HCT116 (cell line): ENCODE measurements at regions not wholly inside any gene's neighbourhood (a gene's known extent, or its start where the extent isn't known, plus 50 kb on each side); places are given as distances from the start of the nearest gene placed in this dataset.

ENCODE experiments used
- ATAC-seq: fragments of 200-7000 bp; cut with Tn5 transposase; 2 replicates; pipeline ENCODE4 v1.9.1; 2020; ENCODE audit warnings: mild to moderate bottlenecking, moderate library complexity
- BruUV-seq: library from RNA; stranded (reverse); fragments of 400-500 nt; replicated peaks from 2 replicates; lab custom pipeline; 2021; lab: Mats Ljungman, UMichigan
- CTCF ChIA-PET: fragments of 300-600 bp; sonication (Branson Sonifier 250); formaldehyde crosslinking; loops from one replicate; lab custom pipeline; 2021; ENCODE audit warnings: antibody characterized with exemption; lab: Charles Lee
- POLR2A ChIA-PET: fragments of 300-600, 350-600 bp; sonication (Branson Sonifier 250); formaldehyde crosslinking; loops from one replicate; lab custom pipeline; 2021; ENCODE audit warnings: antibody characterized with exemption; lab: Charles Lee
- RAD21 ChIA-PET, 2 experiments: fragments of 300-600 bp; sonication (Branson Sonifier 250); formaldehyde crosslinking; loops; one replicate each; lab custom pipeline; 2023; ENCODE audit warnings: low total read pairs in 2 of 2; ENCODE audit not compliant: uncharacterized antibody in 2 of 2, unreplicated experiment in 2 of 2, low non-redundant PET in 1 of 2; lab: Charles Lee
- DNase-seq: peaks from one replicate; pipeline ENCODE4 v3.0.0-alpha.2; 2010; ENCODE audit warnings: low read depth, low spot score
- H2AFZ ChIP-seq: fragments of 200-600 bp; shearing (Covaris generic), sonication (generic); 2 replicates; pipeline ENCODE4 v1.6.1; 2017; ENCODE audit warnings: low read depth, mixed run types, mixed read lengths, antibody characterized with exemption, low read length; ENCODE audit not compliant: poor library complexity, severe bottlenecking
- H3K27ac ChIP-seq: 2 replicates; pipeline ENCODE4 v1.5.1; 2012; ENCODE audit warnings: low read depth, low read length
- H3K27me3 ChIP-seq: fragments of 200-600 bp; sonication (generic); 2 replicates; pipeline ENCODE4 v1.6.1; 2016; ENCODE audit warnings: mixed run types, low read length, mixed read lengths; ENCODE audit not compliant: insufficient read depth
- H3K36me3 ChIP-seq, 2 experiments: fragments of 200-500 bp in 1 of 2; fragments of 200-600 bp in 1 of 2; sonication (Bioruptor generic) in 1 of 2; sonication (generic) in 1 of 2; 2 replicates each; pipeline versions ENCODE4 v1.5.1 to v1.6.1; 2014 to 2016; ENCODE audit warnings: low read length in 2 of 2, inconsistent platforms in 1 of 2, mixed read lengths in 1 of 2, mixed run types in 1 of 2; ENCODE audit not compliant: insufficient read depth in 2 of 2, control insufficient read depth in 1 of 2
- H3K4me1 ChIP-seq, 2 experiments: fragments of 200-600 bp in 1 of 2; sonication (generic) in 1 of 2; 2 replicates each; pipeline versions ENCODE4 v1.5.1 to v1.6.1; 2012 to 2017; ENCODE audit warnings: low read length in 2 of 2, inconsistent platforms in 1 of 2, mild to moderate bottlenecking in 1 of 2, mixed read lengths in 1 of 2, mixed run types in 1 of 2, moderate library complexity in 1 of 2; ENCODE audit not compliant: insufficient read depth in 2 of 2, control insufficient read depth in 1 of 2
- H3K4me2 ChIP-seq: fragments of 200-600 bp; sonication (generic); 2 replicates; pipeline ENCODE4 v1.6.1; 2017; ENCODE audit warnings: mixed run types, low read length, mixed read lengths
- H3K4me3 ChIP-seq, 2 experiments: fragments of 200-600 bp in 1 of 2; sonication (generic) in 1 of 2; replicated peaks in 1 of 2; 2 replicates each; pipeline ENCODE4 v1.5.1; 2011 to 2016; ENCODE audit warnings: low read length in 2 of 2, control low read depth in 1 of 2, low read depth in 1 of 2, mild to moderate bottlenecking in 1 of 2, mixed read lengths in 1 of 2, mixed run types in 1 of 2
- H3K79me2 ChIP-seq: fragments of 200-600 bp; sonication (generic); 2 replicates; pipeline ENCODE4 v1.6.1; 2017; ENCODE audit warnings: mild to moderate bottlenecking, mixed run types, low read length, moderate library complexity, mixed read lengths; ENCODE audit not compliant: insufficient read depth
- H3K9ac ChIP-seq: fragments of 200-600 bp; sonication (generic); 2 replicates; pipeline ENCODE4 v1.6.1; 2016; ENCODE audit warnings: low read length, mixed read lengths
- H3K9me2 ChIP-seq: fragments of 200-600 bp; sonication (generic), shearing (Covaris generic); 2 replicates; pipeline ENCODE4 v1.6.1; 2017; ENCODE audit warnings: mixed run types, mild to moderate bottlenecking, moderate library complexity; ENCODE audit not compliant: insufficient read depth
- H3K9me3 ChIP-seq, 2 experiments: fragments of 200-500 bp in 1 of 2; fragments of 200-600 bp in 1 of 2; sonication (Bioruptor generic) in 1 of 2; sonication (generic) in 1 of 2; 2 replicates each; pipeline ENCODE4 v1.6.1; 2014 to 2017; ENCODE audit warnings: low read length in 2 of 2, mixed read lengths in 2 of 2, inconsistent platforms in 1 of 2, low read depth in 1 of 2, mild to moderate bottlenecking in 1 of 2, mixed run types in 1 of 2, moderate library complexity in 1 of 2; ENCODE audit not compliant: control insufficient read depth in 1 of 2, insufficient read depth in 1 of 2
- H4K20me1 ChIP-seq: fragments of 200-600 bp; sonication (generic), shearing (Covaris generic); 2 replicates; pipeline ENCODE4 v1.6.1; 2017; ENCODE audit warnings: mixed run types, mild to moderate bottlenecking, moderate library complexity; ENCODE audit not compliant: insufficient read depth
- CBX3 ChIP-seq: IDR thresholded peaks from 2 replicates; pipeline ENCODE4 v1.6.1; 2012; ENCODE audit warnings: low read depth
- ELF1 ChIP-seq: IDR thresholded peaks from 2 replicates; pipeline ENCODE4 v1.6.1; 2012; ENCODE audit warnings: low read depth, borderline replicate concordance
- FOSL1 ChIP-seq: IDR thresholded peaks from 2 replicates; pipeline ENCODE4 v1.6.1; 2012; ENCODE audit warnings: low read depth
- JUND ChIP-seq: IDR thresholded peaks from 2 replicates; pipeline ENCODE4 v1.6.1; 2012
- MAX ChIP-seq: IDR thresholded peaks from 2 replicates; pipeline ENCODE4 v1.6.1; 2012
- RAD21 ChIP-seq: IDR thresholded peaks from 2 replicates; pipeline ENCODE4 v1.6.1; 2012; ENCODE audit warnings: low read depth, mild to moderate bottlenecking
- REST ChIP-seq: IDR thresholded peaks from 2 replicates; pipeline ENCODE4 v1.6.1; 2012; ENCODE audit warnings: low read depth
- ZBTB33 ChIP-seq: IDR thresholded peaks from 2 replicates; pipeline ENCODE4 v1.6.1; 2011; ENCODE audit warnings: mild to moderate bottlenecking, low read length, moderate library complexity; ENCODE audit not compliant: insufficient replicate concordance; ENCODE audit errors: extremely low read depth
- intact Hi-C: fragments of 100-400 bp; cut with micrococcal nuclease; formaldehyde crosslinking; loops from 2 replicates; pipeline ENCODE4 v1.10.0; 2022

- POLR2A ChIA-PET, result no interaction called here
- ATAC-seq, result no peak
- no TSS peak for BruUV-seq
Measured at GRCh38 chr13:47268270-47268669, 371.4 kb upstream of the HTR2A start.

More at GRCh38 chr13:47268270-47268669, 371.4 kb upstream of the HTR2A start:
- RAD21 ChIA-PET, result no interaction called here
- no peak overlapping the region for H2AFZ ChIP-seq
- no peak for TF ChIP-seq REST
- TF ChIP-seq RAD21, result no peak
- TF ChIP-seq FOSL1, result no peak
- TF ChIP-seq MAX, result no peak
- no peak for TF ChIP-seq JUND
- TF ChIP-seq ZBTB33, result no peak
- no peak for TF ChIP-seq CBX3
- TF ChIP-seq ELF1, result no peak
- CTCF ChIA-PET, result no interaction called here
- no peaks in the 10 kb centered on the region for H3K4me1 ChIP-seq
- no peaks in the 10 kb centered on the region for H3K27me3 ChIP-seq
- no peak overlapping the region for H3K9ac ChIP-seq
- no peak overlapping the region for H3K4me3 ChIP-seq
- intact Hi-C loops, result no loop called here
- DNase-seq, result no peak
- H3K4me2 ChIP-seq, result no peak overlapping the region
- no peaks in the 10 kb centered on the region for H3K9me2 ChIP-seq
- no peaks in the 10 kb centered on the region for H3K36me3 ChIP-seq
- no peak overlapping the region for H3K27ac ChIP-seq
- H3K79me2 ChIP-seq, result no peaks in the 10 kb centered on the region
- peaks cover 0 to 4% of the 10 kb centered on the region in 2 experiments; a peak in 2 of 4 replicates for H3K9me3 ChIP-seq
- no peaks in the 10 kb centered on the region for H4K20me1 ChIP-seq
